ENCODE measurements at regions not wholly inside any gene's neighbourhood (a gene's known extent, or its start where the extent isn't known, plus 50 kb on each side); places are given as distances from the start of the nearest gene placed in this dataset.

DNA sequence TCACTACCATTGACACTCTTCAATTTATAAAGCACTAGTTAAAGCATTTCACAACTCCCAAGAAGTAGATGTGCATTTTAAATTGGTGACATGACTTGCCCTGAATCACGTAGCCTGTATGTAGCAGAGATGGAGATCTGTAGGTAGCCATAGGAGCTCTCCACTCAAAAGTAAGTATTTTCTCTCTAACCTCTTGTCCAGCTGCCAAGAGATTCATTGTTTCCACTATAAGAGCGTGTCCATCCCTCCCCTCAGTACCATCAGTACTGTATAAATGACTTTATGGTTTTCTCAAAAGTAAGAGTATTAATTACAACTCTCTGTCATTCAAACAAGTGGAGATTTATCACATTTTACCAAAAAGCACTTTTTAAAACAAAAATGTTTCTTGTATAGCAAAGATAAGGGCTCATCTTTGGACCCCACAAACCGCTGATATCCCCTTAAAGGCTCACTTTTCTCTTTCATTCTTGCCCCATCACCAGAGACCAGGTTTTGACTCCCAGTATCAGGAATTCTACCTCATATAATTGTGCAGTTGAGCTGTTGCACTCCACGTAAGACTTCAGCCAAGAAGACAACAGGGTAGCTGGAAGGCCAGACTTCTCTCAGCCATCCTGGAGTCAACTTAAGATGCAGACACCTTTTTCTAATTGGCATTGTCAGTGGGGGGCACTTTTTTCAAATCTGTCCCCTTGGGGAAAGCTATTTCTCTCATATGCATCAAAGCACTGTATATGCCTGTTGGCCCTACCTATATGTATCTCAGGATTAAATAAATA is 78.0 kb upstream of the GALNT5 start (continued):
- TF ChIP-seq, protein P1, sequence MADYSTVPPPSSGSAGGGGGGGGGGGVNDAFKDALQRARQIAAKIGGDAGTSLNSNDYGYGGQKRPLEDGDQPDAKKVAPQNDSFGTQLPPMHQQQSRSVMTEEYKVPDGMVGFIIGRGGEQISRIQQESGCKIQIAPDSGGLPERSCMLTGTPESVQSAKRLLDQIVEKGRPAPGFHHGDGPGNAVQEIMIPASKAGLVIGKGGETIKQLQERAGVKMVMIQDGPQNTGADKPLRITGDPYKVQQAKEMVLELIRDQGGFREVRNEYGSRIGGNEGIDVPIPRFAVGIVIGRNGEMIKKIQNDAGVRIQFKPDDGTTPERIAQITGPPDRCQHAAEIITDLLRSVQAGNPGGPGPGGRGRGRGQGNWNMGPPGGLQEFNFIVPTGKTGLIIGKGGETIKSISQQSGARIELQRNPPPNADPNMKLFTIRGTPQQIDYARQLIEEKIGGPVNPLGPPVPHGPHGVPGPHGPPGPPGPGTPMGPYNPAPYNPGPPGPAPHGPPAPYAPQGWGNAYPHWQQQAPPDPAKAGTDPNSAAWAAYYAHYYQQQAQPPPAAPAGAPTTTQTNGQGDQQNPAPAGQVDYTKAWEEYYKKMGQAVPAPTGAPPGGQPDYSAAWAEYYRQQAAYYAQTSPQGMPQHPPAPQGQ (CRISPR knock-in tag; IDR thresholded peaks at IDR 0.05; ENCODE audit: borderline replicate concordance) = no peak
- TF ChIP-seq, protein P2, sequence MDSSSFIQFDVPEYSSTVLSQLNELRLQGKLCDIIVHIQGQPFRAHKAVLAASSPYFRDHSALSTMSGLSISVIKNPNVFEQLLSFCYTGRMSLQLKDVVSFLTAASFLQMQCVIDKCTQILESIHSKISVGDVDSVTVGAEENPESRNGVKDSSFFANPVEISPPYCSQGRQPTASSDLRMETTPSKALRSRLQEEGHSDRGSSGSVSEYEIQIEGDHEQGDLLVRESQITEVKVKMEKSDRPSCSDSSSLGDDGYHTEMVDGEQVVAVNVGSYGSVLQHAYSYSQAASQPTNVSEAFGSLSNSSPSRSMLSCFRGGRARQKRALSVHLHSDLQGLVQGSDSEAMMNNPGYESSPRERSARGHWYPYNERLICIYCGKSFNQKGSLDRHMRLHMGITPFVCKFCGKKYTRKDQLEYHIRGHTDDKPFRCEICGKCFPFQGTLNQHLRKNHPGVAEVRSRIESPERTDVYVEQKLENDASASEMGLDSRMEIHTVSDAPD (CRISPR knock-in tag; IDR thresholded peaks at IDR 0.05) = no peak
- TF ChIP-seq RAD21 (CRISPR knock-in tag; IDR thresholded peaks at IDR 0.05) (no peak), CC2D1A (CRISPR knock-in tag; IDR thresholded peaks at IDR 0.05) (no peak), ZNF652 (CRISPR knock-in tag; IDR thresholded peaks at IDR 0.05; ENCODE audit: borderline replicate concordance, low read depth) (no peak), ZNF431 (CRISPR knock-in tag; IDR thresholded peaks at IDR 0.05; ENCODE audit: borderline replicate concordance, low read depth) (no peak), ZMYM3 (CRISPR knock-in tag; IDR thresholded peaks at IDR 0.05) (no peak)
- TF ChIP-seq, protein P3, sequence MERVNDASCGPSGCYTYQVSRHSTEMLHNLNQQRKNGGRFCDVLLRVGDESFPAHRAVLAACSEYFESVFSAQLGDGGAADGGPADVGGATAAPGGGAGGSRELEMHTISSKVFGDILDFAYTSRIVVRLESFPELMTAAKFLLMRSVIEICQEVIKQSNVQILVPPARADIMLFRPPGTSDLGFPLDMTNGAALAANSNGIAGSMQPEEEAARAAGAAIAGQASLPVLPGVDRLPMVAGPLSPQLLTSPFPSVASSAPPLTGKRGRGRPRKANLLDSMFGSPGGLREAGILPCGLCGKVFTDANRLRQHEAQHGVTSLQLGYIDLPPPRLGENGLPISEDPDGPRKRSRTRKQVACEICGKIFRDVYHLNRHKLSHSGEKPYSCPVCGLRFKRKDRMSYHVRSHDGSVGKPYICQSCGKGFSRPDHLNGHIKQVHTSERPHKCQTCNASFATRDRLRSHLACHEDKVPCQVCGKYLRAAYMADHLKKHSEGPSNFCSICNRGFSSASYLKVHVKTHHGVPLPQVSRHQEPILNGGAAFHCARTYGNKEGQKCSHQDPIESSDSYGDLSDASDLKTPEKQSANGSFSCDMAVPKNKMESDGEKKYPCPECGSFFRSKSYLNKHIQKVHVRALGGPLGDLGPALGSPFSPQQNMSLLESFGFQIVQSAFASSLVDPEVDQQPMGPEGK (CRISPR knock-in tag; IDR thresholded peaks at IDR 0.05) = no peak
- TF ChIP-seq, protein P4, sequence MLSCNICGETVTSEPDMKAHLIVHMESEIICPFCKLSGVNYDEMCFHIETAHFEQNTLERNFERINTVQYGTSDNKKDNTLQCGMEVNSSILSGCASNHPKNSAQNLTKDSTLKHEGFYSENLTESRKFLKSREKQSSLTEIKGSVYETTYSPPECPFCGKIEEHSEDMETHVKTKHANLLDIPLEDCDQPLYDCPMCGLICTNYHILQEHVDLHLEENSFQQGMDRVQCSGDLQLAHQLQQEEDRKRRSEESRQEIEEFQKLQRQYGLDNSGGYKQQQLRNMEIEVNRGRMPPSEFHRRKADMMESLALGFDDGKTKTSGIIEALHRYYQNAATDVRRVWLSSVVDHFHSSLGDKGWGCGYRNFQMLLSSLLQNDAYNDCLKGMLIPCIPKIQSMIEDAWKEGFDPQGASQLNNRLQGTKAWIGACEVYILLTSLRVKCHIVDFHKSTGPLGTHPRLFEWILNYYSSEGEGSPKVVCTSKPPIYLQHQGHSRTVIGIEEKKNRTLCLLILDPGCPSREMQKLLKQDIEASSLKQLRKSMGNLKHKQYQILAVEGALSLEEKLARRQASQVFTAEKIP (CRISPR knock-in tag; IDR thresholded peaks at IDR 0.05; ENCODE audit: borderline replicate concordance) = no peak

Measured in HepG2 (cell line).